ENCODE measurements at regions not wholly inside any gene's neighbourhood (a gene's known extent, or its start where the extent isn't known, plus 50 kb on each side); places are given as distances from the start of the nearest gene placed in this dataset.

GRCh38 chr2:64857581-64858471 lies 131.4 kb upstream of the SLC1A4 start:
- no peaks in the 10 kb centered on the region for H3K9me3 ChIP-seq (ENCODE audit: control insufficient read depth, insufficient read depth, low read length)
- peaks cover 31% of the 10 kb centered on the region for H3K4me1 ChIP-seq (ENCODE audit: control insufficient read depth, insufficient read depth, low read length)
- 18% methylated on average over 17 of the region's 18 CpGs for WGBS (ENCODE audit: insufficient coverage)
- peaks cover 7% of the 10 kb centered on the region for H3K27me3 ChIP-seq (ENCODE audit: control insufficient read depth, insufficient read depth, low read length)
- H3K27ac ChIP-seq (ENCODE audit: low read depth, low read length): peak overlapping the region; percentile 77
- H3K36me3 ChIP-seq (ENCODE audit: control insufficient read depth, insufficient read depth, low read length): no peaks in the 10 kb centered on the region
- H3K4me3 ChIP-seq (ENCODE audit: low read depth, low read length): peak overlapping the region; percentile 12
- DNase-seq (ENCODE audit: low read depth in 4 of 6, low spot score in 6 of 6): peak; percentile 67 to 94 (median 82)

- no peak for DNase-seq (ENCODE audit: low read depth in 4 of 6, low spot score in 6 of 6)
These were observed 130.5 kb upstream of the SLC1A4 start for GRCh38 chr2:64858541-64859311.

GRCh38 chr2:64859312-64860212 lies 129.6 kb upstream of the SLC1A4 start:
- DNase-seq (ENCODE audit: low read depth in 4 of 6, low spot score in 6 of 6): peak in 2 of 6 donors; percentile 70 to 73
- peak overlapping the region; percentile 24 for H3K4me3 ChIP-seq (ENCODE audit: low read depth, low read length)
- no peaks in the 10 kb centered on the region for H3K9me3 ChIP-seq (ENCODE audit: control insufficient read depth, insufficient read depth, low read length)
- peaks cover 35% of the 10 kb centered on the region for H3K4me1 ChIP-seq (ENCODE audit: control insufficient read depth, insufficient read depth, low read length)
- peaks cover 7% of the 10 kb centered on the region for H3K27me3 ChIP-seq (ENCODE audit: control insufficient read depth, insufficient read depth, low read length)
- 2% methylated on average over 61 of the region's 62 CpGs for WGBS (ENCODE audit: insufficient coverage)
- peak overlapping the region; percentile 77 for H3K27ac ChIP-seq (ENCODE audit: low read depth, low read length)
- no peaks in the 10 kb centered on the region for H3K36me3 ChIP-seq (ENCODE audit: control insufficient read depth, insufficient read depth, low read length)

More at GRCh38 chr2:64858541-64859311, 130.5 kb upstream of the SLC1A4 start:
- H3K27ac ChIP-seq (ENCODE audit: low read depth, low read length): peak overlapping the region; percentile 77
- peaks cover 7% of the 10 kb centered on the region for H3K27me3 ChIP-seq (ENCODE audit: control insufficient read depth, insufficient read depth, low read length)
- 45% methylated on average over 8 of the region's 10 CpGs for WGBS (ENCODE audit: insufficient coverage)
- H3K4me1 ChIP-seq (ENCODE audit: control insufficient read depth, insufficient read depth, low read length): peaks cover 31% of the 10 kb centered on the region
- H3K9me3 ChIP-seq (ENCODE audit: control insufficient read depth, insufficient read depth, low read length): no peaks in the 10 kb centered on the region
- peak overlapping the region; percentile 24 for H3K4me3 ChIP-seq (ENCODE audit: low read depth, low read length)
- no peaks in the 10 kb centered on the region for H3K36me3 ChIP-seq (ENCODE audit: control insufficient read depth, insufficient read depth, low read length)

- H3K9me3 ChIP-seq (ENCODE audit: control insufficient read depth, insufficient read depth, low read length): no peaks in the 10 kb centered on the region
- WGBS (ENCODE audit: insufficient coverage): 65% methylated on average over 7 of the region's 12 CpGs
- H3K4me1 ChIP-seq (ENCODE audit: control insufficient read depth, insufficient read depth, low read length): peaks cover 43% of the 10 kb centered on the region
- H3K36me3 ChIP-seq (ENCODE audit: control insufficient read depth, insufficient read depth, low read length): no peaks in the 10 kb centered on the region
- H3K4me3 ChIP-seq (ENCODE audit: low read depth, low read length): no peak overlapping the region
- peaks cover 7% of the 10 kb centered on the region for H3K27me3 ChIP-seq (ENCODE audit: control insufficient read depth, insufficient read depth, low read length)
- no peak overlapping the region for H3K27ac ChIP-seq (ENCODE audit: low read depth, low read length)
- no peak for DNase-seq (ENCODE audit: low read depth in 4 of 6, low spot score in 6 of 6)
These were observed 128.8 kb upstream of the SLC1A4 start for GRCh38 chr2:64860276-64860885.

GRCh38 chr2:64860936-64861335 lies 128.3 kb upstream of the SLC1A4 start:
- Histone ChIP-seq H3K4me1 (ENCODE audit: control insufficient read depth, insufficient read depth, low read length) (peaks cover 48% of the 10 kb centered on the region), H3K36me3 (ENCODE audit: control insufficient read depth, insufficient read depth, low read length) (no peaks in the 10 kb centered on the region), H3K9me3 (ENCODE audit: control insufficient read depth, insufficient read depth, low read length) (no peaks in the 10 kb centered on the region), H3K27ac (ENCODE audit: low read depth, low read length) (no peak overlapping the region), H3K4me3 (ENCODE audit: low read depth, low read length) (no peak overlapping the region), H3K27me3 (ENCODE audit: control insufficient read depth, insufficient read depth, low read length) (peaks cover 7% of the 10 kb centered on the region)
- WGBS (ENCODE audit: insufficient coverage): 93% methylated on average over 1 of the region's 1 CpG
- DNase-seq (ENCODE audit: low read depth in 4 of 6, low spot score in 6 of 6): no peak

GRCh38 chr2:64861452-64862397 lies 127.5 kb upstream of the SLC1A4 start:
- no peak for DNase-seq (ENCODE audit: low read depth in 4 of 6, low spot score in 6 of 6)
- no peaks in the 10 kb centered on the region for H3K36me3 ChIP-seq (ENCODE audit: control insufficient read depth, insufficient read depth, low read length)
- peaks cover 7% of the 10 kb centered on the region for H3K27me3 ChIP-seq (ENCODE audit: control insufficient read depth, insufficient read depth, low read length)
- H3K9me3 ChIP-seq (ENCODE audit: control insufficient read depth, insufficient read depth, low read length): no peaks in the 10 kb centered on the region
- H3K4me1 ChIP-seq (ENCODE audit: control insufficient read depth, insufficient read depth, low read length): peaks cover 48% of the 10 kb centered on the region
- WGBS (ENCODE audit: insufficient coverage): 82% methylated on average over 7 of the region's 7 CpGs
- H3K27ac ChIP-seq (ENCODE audit: low read depth, low read length): no peak overlapping the region
- no peak overlapping the region for H3K4me3 ChIP-seq (ENCODE audit: low read depth, low read length)

- Histone ChIP-seq H3K27me3 (ENCODE audit: control insufficient read depth, insufficient read depth, low read length) (peaks cover 7% of the 10 kb centered on the region), H3K36me3 (ENCODE audit: control insufficient read depth, insufficient read depth, low read length) (no peaks in the 10 kb centered on the region), H3K27ac (ENCODE audit: low read depth, low read length) (no peak overlapping the region), H3K4me1 (ENCODE audit: control insufficient read depth, insufficient read depth, low read length) (peaks cover 47% of the 10 kb centered on the region), H3K4me3 (ENCODE audit: low read depth, low read length) (no peak overlapping the region), H3K9me3 (ENCODE audit: control insufficient read depth, insufficient read depth, low read length) (no peaks in the 10 kb centered on the region)
- WGBS (ENCODE audit: insufficient coverage): 40% methylated on average over 1 of the region's 1 CpG
- no peak for DNase-seq (ENCODE audit: low read depth in 4 of 6, low spot score in 6 of 6)
These were observed 126.6 kb upstream of the SLC1A4 start for GRCh38 chr2:64862623-64863022.

- no peak overlapping the region for H3K27ac ChIP-seq (ENCODE audit: low read depth, low read length)
- 100% methylated on average over 4 of the region's 4 CpGs for WGBS (ENCODE audit: insufficient coverage)
- no peak overlapping the region for H3K4me3 ChIP-seq (ENCODE audit: low read depth, low read length)
- H3K4me1 ChIP-seq (ENCODE audit: control insufficient read depth, insufficient read depth, low read length): peaks cover 41% of the 10 kb centered on the region
- H3K9me3 ChIP-seq (ENCODE audit: control insufficient read depth, insufficient read depth, low read length): no peaks in the 10 kb centered on the region
- peaks cover 7% of the 10 kb centered on the region for H3K27me3 ChIP-seq (ENCODE audit: control insufficient read depth, insufficient read depth, low read length)
- H3K36me3 ChIP-seq (ENCODE audit: control insufficient read depth, insufficient read depth, low read length): no peaks in the 10 kb centered on the region
- DNase-seq (ENCODE audit: low read depth in 4 of 6, low spot score in 6 of 6): no peak
These were observed 125.9 kb upstream of the SLC1A4 start for GRCh38 chr2:64863097-64863820.
